Karpas-422 (cell line): ENCODE measurements at regions not wholly inside any gene's neighbourhood (a gene's known extent, or its start where the extent isn't known, plus 50 kb on each side); places are given as distances from the start of the nearest gene placed in this dataset.

Source experiments
- DNase-seq: peaks from one replicate; pipeline ENCODE4 v3.0.0-alpha.2; 2015
- H2AFZ ChIP-seq: fragments of 200-600 bp; sonication (generic); 2 replicates; pipeline ENCODE4 v1.6.1; 2014; ENCODE audit warnings: antibody characterized with exemption, low read length, mixed read lengths
- H3K27ac ChIP-seq: fragments of 200-600 bp; sonication (generic); 2 replicates; pipeline ENCODE4 v1.5.1; 2014; ENCODE audit warnings: mild to moderate bottlenecking, low read length, moderate library complexity
- H3K27me3 ChIP-seq: fragments of 200-600 bp; sonication (generic); 2 replicates; pipeline ENCODE4 v1.6.1; 2014; ENCODE audit warnings: low read length, mixed read lengths
- H3K36me3 ChIP-seq: fragments of 200-600 bp; sonication (generic); 2 replicates; pipeline ENCODE4 v1.6.1; 2014; ENCODE audit warnings: low read length, mixed read lengths; ENCODE audit not compliant: insufficient read depth
- H3K4me1 ChIP-seq: fragments of 200-600 bp; sonication (generic); 2 replicates; pipeline ENCODE4 v1.6.1; 2014; ENCODE audit warnings: mild to moderate bottlenecking, low read length, mixed read lengths
- H3K4me2 ChIP-seq: fragments of 200-600 bp; sonication (generic); 2 replicates; pipeline ENCODE4 v1.6.1; 2014; ENCODE audit warnings: low read length, low read depth, mild to moderate bottlenecking; ENCODE audit not compliant: poor library complexity, severe bottlenecking
- H3K4me3 ChIP-seq: fragments of 200-600 bp; sonication (generic); 2 replicates; pipeline ENCODE4 v1.5.1; 2014; ENCODE audit warnings: mild to moderate bottlenecking, antibody characterized with exemption, low read length, mixed read lengths
- H3K79me2 ChIP-seq: fragments of 200-600 bp; sonication (generic); 2 replicates; pipeline ENCODE4 v1.6.1; 2014; ENCODE audit warnings: mild to moderate bottlenecking, low read length, mixed read lengths
- H3K9ac ChIP-seq: fragments of 200-600 bp; sonication (generic); 2 replicates; pipeline ENCODE4 v1.6.0; 2014; ENCODE audit warnings: low read length
- H3K9me2 ChIP-seq: fragments of 200-600 bp; sonication (generic), shearing (Covaris generic); replicated peaks from 2 replicates; pipeline ENCODE4 v1.6.0; 2014; ENCODE audit warnings: mild to moderate bottlenecking, low read length, moderate library complexity; ENCODE audit not compliant: insufficient read depth
- H3K9me3 ChIP-seq: fragments of 300-700, 200-600 bp; sonication (generic); 2 replicates; pipeline ENCODE4 v1.6.1; 2014; ENCODE audit warnings: low read length, mixed read lengths
- H4K20me1 ChIP-seq: fragments of 200-600 bp; sonication (generic); 2 replicates; pipeline ENCODE4 v1.6.1; 2014; ENCODE audit warnings: mild to moderate bottlenecking, antibody characterized with exemption, low read length, low read depth; ENCODE audit not compliant: insufficient read depth

GRCh38 chr4:4779486-4779885 lies 80.0 kb upstream of the MSX1 start:
- Histone ChIP-seq H3K9me3 (no peaks in the 10 kb centered on the region), H2AFZ (no peak overlapping the region), H3K36me3 (no peaks in the 10 kb centered on the region), H3K9me2 (no peaks in the 10 kb centered on the region), H3K27ac (no peak overlapping the region), H4K20me1 (no peaks in the 10 kb centered on the region), H3K9ac (no peak overlapping the region), H3K79me2 (no peaks in the 10 kb centered on the region), H3K27me3 (no peaks in the 10 kb centered on the region), H3K4me3 (no peak overlapping the region; the same call in 1 of the 2 replicates), H3K4me1 (peaks cover 12% of the 10 kb centered on the region), H3K4me2 (peak overlapping the region; percentile 19)
- peak; percentile 47 for DNase-seq

- H3K4me1 ChIP-seq = peaks cover 12% of the 10 kb centered on the region
- H3K9me3 ChIP-seq = no peaks in the 10 kb centered on the region
- no peaks in the 10 kb centered on the region for H3K79me2 ChIP-seq
- H2AFZ ChIP-seq = no peak overlapping the region
- H3K27me3 ChIP-seq = no peaks in the 10 kb centered on the region
- H3K9me2 ChIP-seq = no peaks in the 10 kb centered on the region
- H4K20me1 ChIP-seq = no peaks in the 10 kb centered on the region
- H3K36me3 ChIP-seq = no peaks in the 10 kb centered on the region
- H3K4me3 ChIP-seq = no peak overlapping the region; the same call in 1 of the 2 replicates
- H3K4me2 ChIP-seq = peak overlapping the region; percentile 19
- no peak overlapping the region for H3K27ac ChIP-seq
- DNase-seq = peak; percentile 49
- no peak overlapping the region for H3K9ac ChIP-seq
Observed at GRCh38 chr4:4779054-4779453, 80.4 kb upstream of the MSX1 start.

- no peaks in the 10 kb centered on the region for H3K36me3 ChIP-seq
- H3K79me2 ChIP-seq = no peaks in the 10 kb centered on the region
- H2AFZ ChIP-seq = no peak overlapping the region
- H3K9me2 ChIP-seq = no peaks in the 10 kb centered on the region
- no peaks in the 10 kb centered on the region for H3K9me3 ChIP-seq
- H3K27me3 ChIP-seq = no peaks in the 10 kb centered on the region
- no peak for DNase-seq
- no peak overlapping the region for H3K27ac ChIP-seq
- peaks cover 12% of the 10 kb centered on the region for H3K4me1 ChIP-seq
- no peak overlapping the region for H3K4me3 ChIP-seq
- H3K4me2 ChIP-seq = no peak overlapping the region
- H3K9ac ChIP-seq = no peak overlapping the region
- no peaks in the 10 kb centered on the region for H4K20me1 ChIP-seq
Observed at GRCh38 chr4:4778554-4778953, 80.9 kb upstream of the MSX1 start.

GRCh38 chr4:4776934-4777333 lies 82.5 kb upstream of the MSX1 start:
- no peaks in the 10 kb centered on the region for H3K9me3 ChIP-seq

GRCh38 chr4:4776335-4776734 lies 83.1 kb upstream of the MSX1 start:
- Histone ChIP-seq H3K4me2 (no peak overlapping the region), H3K79me2 (no peaks in the 10 kb centered on the region), H3K36me3 (no peaks in the 10 kb centered on the region), H3K27ac (no peak overlapping the region), H4K20me1 (no peaks in the 10 kb centered on the region), H3K4me3 (no peak overlapping the region), H3K9ac (no peak overlapping the region), H3K4me1 (peaks cover 12% of the 10 kb centered on the region), H3K9me3 (no peaks in the 10 kb centered on the region), H3K27me3 (no peaks in the 10 kb centered on the region), H2AFZ (no peak overlapping the region), H3K9me2 (no peaks in the 10 kb centered on the region)
- no peak for DNase-seq

More at GRCh38 chr4:4776934-4777333, 82.5 kb upstream of the MSX1 start:
- Histone ChIP-seq H3K27ac (no peak overlapping the region), H3K4me3 (no peak overlapping the region), H4K20me1 (no peaks in the 10 kb centered on the region), H3K4me2 (no peak overlapping the region), H3K27me3 (no peaks in the 10 kb centered on the region), H3K9ac (no peak overlapping the region), H3K4me1 (peaks cover 12% of the 10 kb centered on the region), H3K36me3 (no peaks in the 10 kb centered on the region), H3K9me2 (no peaks in the 10 kb centered on the region), H2AFZ (no peak overlapping the region), H3K79me2 (no peaks in the 10 kb centered on the region)
- DNase-seq = no peak

- peaks cover 12% of the 10 kb centered on the region for H3K4me1 ChIP-seq
- no peaks in the 10 kb centered on the region for H3K36me3 ChIP-seq
- H3K9ac ChIP-seq = no peak overlapping the region
- no peak overlapping the region for H2AFZ ChIP-seq
- no peaks in the 10 kb centered on the region for H4K20me1 ChIP-seq
- no peak overlapping the region for H3K4me2 ChIP-seq
- no peak overlapping the region for H3K4me3 ChIP-seq
- no peak for DNase-seq
- H3K27me3 ChIP-seq = no peaks in the 10 kb centered on the region
- H3K79me2 ChIP-seq = no peaks in the 10 kb centered on the region
- no peak overlapping the region for H3K27ac ChIP-seq
- H3K9me3 ChIP-seq = no peaks in the 10 kb centered on the region
- H3K9me2 ChIP-seq = no peaks in the 10 kb centered on the region
Observed at GRCh38 chr4:4775493-4776004, 83.9 kb upstream of the MSX1 start.

DNA sequence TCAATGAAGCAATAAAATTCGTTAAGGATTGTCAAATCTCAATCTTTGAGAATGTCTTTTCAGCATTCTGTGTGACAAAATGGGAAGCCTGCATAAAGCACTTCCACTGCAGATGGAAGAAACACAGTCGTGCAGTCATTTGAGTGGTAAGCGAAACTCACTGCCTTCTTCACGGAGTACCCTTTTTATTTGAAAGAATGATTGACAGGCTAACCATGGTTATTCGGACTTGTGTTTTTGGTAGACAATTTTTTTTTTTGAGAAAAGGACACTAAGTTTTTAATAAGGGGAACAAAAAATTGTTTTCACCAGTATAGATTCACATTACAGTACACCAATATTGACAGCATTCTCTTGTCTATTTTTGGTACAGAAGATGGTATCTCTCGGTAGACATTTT lies 86.9 kb upstream of the MSX1 start:
- Histone ChIP-seq H3K36me3 (no peaks in the 10 kb centered on the region), H3K79me2 (no peaks in the 10 kb centered on the region)
- DNase-seq = no peak

DNA sequence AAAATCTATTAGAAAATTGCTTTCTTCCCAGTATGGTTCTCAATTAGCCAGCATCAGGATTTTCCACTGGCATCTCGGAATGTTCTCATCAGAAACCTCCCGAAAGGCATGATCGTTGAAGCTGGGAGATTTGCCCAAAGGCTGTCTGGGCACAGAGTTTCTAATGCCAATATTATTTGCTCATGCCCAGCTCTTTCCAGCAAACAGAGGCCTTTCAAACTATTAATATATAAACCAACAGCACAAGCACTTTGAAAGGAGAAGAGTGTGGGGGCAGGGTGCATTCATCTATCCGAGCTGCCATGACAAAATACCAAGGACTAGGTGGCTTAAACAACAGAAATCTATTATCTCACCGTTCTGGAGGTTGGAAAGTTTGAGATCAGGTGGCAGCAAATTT lies 88.3 kb upstream of the MSX1 start:
- Histone ChIP-seq H3K4me1 (no peaks in the 10 kb centered on the region), H3K4me3 (no peak overlapping the region), H3K27me3 (no peaks in the 10 kb centered on the region)

More for the DNA sequence above, 86.9 kb upstream of the MSX1 start:
- no peaks in the 10 kb centered on the region for H3K27me3 ChIP-seq
- no peaks in the 10 kb centered on the region for H3K4me1 ChIP-seq
- no peaks in the 10 kb centered on the region for H3K9me3 ChIP-seq
- H3K27ac ChIP-seq = no peak overlapping the region
- H3K4me2 ChIP-seq = no peak overlapping the region
- H3K9me2 ChIP-seq = no peaks in the 10 kb centered on the region
- no peaks in the 10 kb centered on the region for H4K20me1 ChIP-seq
- H3K4me3 ChIP-seq = no peak overlapping the region
- no peak overlapping the region for H2AFZ ChIP-seq
- no peak overlapping the region for H3K9ac ChIP-seq

DNA sequence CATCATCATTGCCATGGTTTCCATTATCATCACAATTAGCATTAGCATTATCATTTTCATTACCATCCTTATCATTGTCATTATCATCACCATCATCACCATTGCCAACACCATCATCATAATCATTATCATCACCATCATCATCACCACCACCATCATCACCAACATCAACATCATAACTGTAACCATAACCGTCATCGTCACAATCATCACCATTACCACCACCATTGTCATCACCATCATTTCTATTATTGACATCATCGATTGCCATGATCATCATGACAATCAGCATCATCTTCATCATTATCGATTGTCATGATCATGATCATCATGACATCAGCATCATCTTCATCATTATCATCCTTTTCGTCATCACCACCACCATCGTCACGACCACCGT lies 88.9 kb upstream of the MSX1 start:
- Histone ChIP-seq H4K20me1 (no peaks in the 10 kb centered on the region), H3K27me3 (no peaks in the 10 kb centered on the region), H3K9me3 (no peaks in the 10 kb centered on the region), H3K9ac (no peak overlapping the region), H3K4me1 (no peaks in the 10 kb centered on the region), H3K36me3 (no peaks in the 10 kb centered on the region), H2AFZ (no peak overlapping the region), H3K9me2 (no peaks in the 10 kb centered on the region), H3K4me3 (no peak overlapping the region), H3K4me2 (no peak overlapping the region), H3K27ac (no peak overlapping the region), H3K79me2 (no peaks in the 10 kb centered on the region)
- DNase-seq = no peak

More for the DNA sequence above, 88.3 kb upstream of the MSX1 start:
- H3K36me3 ChIP-seq = no peaks in the 10 kb centered on the region
- H3K79me2 ChIP-seq = no peaks in the 10 kb centered on the region
- H3K27ac ChIP-seq = no peak overlapping the region
- H2AFZ ChIP-seq = no peak overlapping the region
- H4K20me1 ChIP-seq = no peaks in the 10 kb centered on the region
- H3K9me2 ChIP-seq = no peaks in the 10 kb centered on the region
- DNase-seq = no peak
- no peaks in the 10 kb centered on the region for H3K9me3 ChIP-seq
- no peak overlapping the region for H3K9ac ChIP-seq
- no peak overlapping the region for H3K4me2 ChIP-seq
